Pancreas (tissue), 10 donors: ENCODE measurements at regions not wholly inside any gene's neighbourhood (a gene's known extent, or its start where the extent isn't known, plus 50 kb on each side); places are given as distances from the start of the nearest gene placed in this dataset.

Source experiments
- ATAC-seq, 4 donors: fragments of 200-7000 bp; cut with Tn5 transposase; one replicate each; pipeline versions ENCODE4 v1.8.0 to v1.9.1; 2020; ENCODE audit warnings: mild to moderate bottlenecking in 4 of 4, moderate library complexity in 4 of 4
- DNase-seq, 6 donors: peaks; one replicate each; pipeline ENCODE4 v3.0.0-alpha.2; 2020
- FAIRE-seq: peaks from 2 replicates; lab custom pipeline; 2012; peaks lifted over from hg19 to GRCh38; lab: Jason Lieb, UNC
- H3K27ac ChIP-seq, 4 donors: fragments of 200-600 bp; sonication (generic); 1 replicate in 3 of 4; 2 replicates in 1 of 4; pipeline versions ENCODE4 v1.5.0 to v1.8.0; 2020
- H3K27me3 ChIP-seq, 4 donors: fragments of 200-600 bp; one replicate each; pipeline ENCODE4 v1.8.0; 2021
- H3K36me3 ChIP-seq, 3 donors: fragments of 200-600 bp; sonication (generic) in 1 of 3; one replicate each; pipeline versions ENCODE4 v1.5.0 to v1.8.0; 2020 to 2021
- H3K4me1 ChIP-seq, 3 donors: fragments of 200-600 bp; one replicate each; pipeline ENCODE4 v1.8.0; 2021
- H3K4me3 ChIP-seq, 4 donors: fragments of 200-600 bp; sonication (generic) in 2 of 4; one replicate each; pipeline versions ENCODE4 v1.5.0 to v1.8.0; 2020 to 2021
- H3K9me3 ChIP-seq, 4 donors: fragments of 200-600 bp; one replicate each; pipeline ENCODE4 v1.8.0; 2021
- CTCF ChIP-seq, 4 donors: fragments of 200-600 bp; sonication (generic) in 3 of 4; IDR thresholded peaks; one replicate each; pipeline versions ENCODE4 v1.5.0 to v1.8.0; 2021; ENCODE audit warnings: antibody characterized with exemption in 4 of 4
- WGBS, 2 donors: extraction: QIAGEN DNeasy Blood & Tissue Kit; methylation state at CpG; one replicate each; pipeline ENCODE4 v1.1.7; 2013; 5-methylcytosine and 5-hydroxymethylcytosine counted together
- intact Hi-C, 3 donors: fragments of 100-400 bp; cut with DNase I; formaldehyde crosslinking; loops; one replicate each; pipeline versions ENCODE4 v1.11.1 to v1.14.2; 2022
- donor health status: healthy with polysubstance abuse.
- donor health status: DM: no; HTN: no; CAD: no; lungs with moderate emphysema.
- donor health status: DM: no; HTN: no; CAD: no.
- donor health status: control.
- donor health status: control.
- donor health status: Bipolar disorder and iron deficiency.
- donor health status: DM: yes; HTN: yes; CAD: no.
- donor health status: DM: no; HTN: no; CAD: no.
- donor health status: DM: no; HTN: no; CAD: no.
- donor health status: DM: yes; HTN: yes; CAD: no.

- no peak for DNase-seq
- Histone ChIP-seq H3K36me3 (no peaks in the 10 kb centered on the region), H3K4me3 (no peak overlapping the region), H3K9me3 (no peaks in the 10 kb centered on the region), H3K4me1 (no peaks in the 10 kb centered on the region), H3K27ac (no peak overlapping the region), H3K27me3 (no peaks in the 10 kb centered on the region)
- no peak for FAIRE-seq
- intact Hi-C loops = no loop called here
- no peak for TF ChIP-seq CTCF (IDR thresholded peaks at IDR 0.05)
- 69 to 79% methylated on average over 6 of the region's 6 CpGs for WGBS, 2 donors
- ATAC-seq = peak in 1 of 4 donors; percentile 27
These were observed 53.7 kb upstream of the NECTIN1 start for GRCh38 chr11:119782739-119783072.

- H3K4me3 ChIP-seq = no peak overlapping the region
- no peaks in the 10 kb centered on the region for H3K9me3 ChIP-seq
- H3K36me3 ChIP-seq = no peaks in the 10 kb centered on the region
- no peak overlapping the region for H3K27ac ChIP-seq
- intact Hi-C loops = no loop called here
- no peak for TF ChIP-seq CTCF (IDR thresholded peaks at IDR 0.05)
- WGBS, 2 donors = 77 to 82% methylated on average over 19 of the region's 19 CpGs
- peak in 2 of 6 donors; percentile 16 to 36 for DNase-seq
- H3K4me1 ChIP-seq = no peaks in the 10 kb centered on the region
- no peaks in the 10 kb centered on the region for H3K27me3 ChIP-seq
- no peak for FAIRE-seq
- ATAC-seq = no peak
These were observed 53.2 kb upstream of the NECTIN1 start for GRCh38 chr11:119782006-119782738.

GRCh38 chr11:119780222-119780953 is 51.4 kb upstream of the NECTIN1 start:
- peak in 2 of 6 donors; percentile 32 to 34 for DNase-seq
- intact Hi-C loops = no loop called here
- 42 to 73% methylated on average over 2 of the region's 2 CpGs for WGBS, 2 donors
- Histone ChIP-seq H3K27me3 (no peaks in the 10 kb centered on the region), H3K4me1 (no peaks in the 10 kb centered on the region), H3K27ac (no peak overlapping the region), H3K4me3 (no peak overlapping the region), H3K9me3 (no peaks in the 10 kb centered on the region), H3K36me3 (no peaks in the 10 kb centered on the region)
- no peak for FAIRE-seq
- ATAC-seq = peak in 1 of 4 donors; percentile 34
- TF ChIP-seq CTCF (IDR thresholded peaks at IDR 0.05) = no peak

GRCh38 chr11:119779195-119780071 is 50.4 kb upstream of the NECTIN1 start:
- intact Hi-C loops = no loop called here
- FAIRE-seq = no peak
- peak in 2 of 6 donors; percentile 47 to 51 for DNase-seq
- H3K4me1 ChIP-seq = no peaks in the 10 kb centered on the region
- no peak overlapping the region for H3K4me3 ChIP-seq
- no peak for TF ChIP-seq CTCF (IDR thresholded peaks at IDR 0.05)
- H3K36me3 ChIP-seq = no peaks in the 10 kb centered on the region
- ATAC-seq = no peak
- no peaks in the 10 kb centered on the region for H3K9me3 ChIP-seq
- no peak overlapping the region for H3K27ac ChIP-seq
- 80 to 81% methylated on average over 22 of the region's 22 CpGs for WGBS, 2 donors
- H3K27me3 ChIP-seq = no peaks in the 10 kb centered on the region
